Type B pancreatic cell (in vitro differentiated cells): ENCODE measurements at regions not wholly inside any gene's neighbourhood (a gene's known extent, or its start where the extent isn't known, plus 50 kb on each side); places are given as distances from the start of the nearest gene placed in this dataset.

Experiments
- DNase-seq: peaks from one replicate; pipeline ENCODE4 v3.0.0; 2021; ENCODE audit warnings: mixed read lengths; ENCODE audit not compliant: unreplicated experiment; ENCODE audit errors: extremely low spot score
- H3K27ac Mint-ChIP-seq: 2 replicates; pipeline ENCODE4 v1.8.0; 2021; ENCODE audit warnings: mild to moderate bottlenecking, mixed read lengths
- H3K27me3 Mint-ChIP-seq: 2 replicates; pipeline ENCODE4 v1.8.0; 2021; ENCODE audit warnings: mixed read lengths
- H3K36me3 Mint-ChIP-seq: 2 replicates; pipeline ENCODE4 v1.8.0; 2021; ENCODE audit warnings: mixed read lengths
- H3K4me1 Mint-ChIP-seq: one replicate; pipeline ENCODE4 v1.8.0; 2021; ENCODE audit warnings: mixed read lengths; ENCODE audit not compliant: unreplicated experiment
- H3K4me3 Mint-ChIP-seq: 2 replicates; pipeline ENCODE4 v1.8.0; 2021; ENCODE audit warnings: mild to moderate bottlenecking, mixed read lengths
- H3K9me3 Mint-ChIP-seq: 2 replicates; pipeline ENCODE4 v1.8.0; 2021; ENCODE audit warnings: mixed read lengths
- CTCF ChIP-seq: fragments of 200-600 bp; sonication (generic); conservative IDR thresholded peaks from 2 replicates; pipeline ENCODE4 v1.5.0; 2021; ENCODE audit warnings: antibody characterized with exemption, mild to moderate bottlenecking

GRCh38 chr10:131815266-131816156 is 85.3 kb upstream of the PPP2R2D start:
- H3K36me3 Mint-ChIP-seq = no peaks in the 10 kb centered on the region
- H3K9me3 Mint-ChIP-seq = no peaks in the 10 kb centered on the region
- TF ChIP-seq CTCF = no peak
- H3K27me3 Mint-ChIP-seq = peaks cover 31% of the 10 kb centered on the region
- no peak overlapping the region for H3K4me3 Mint-ChIP-seq
- H3K4me1 Mint-ChIP-seq = peaks cover 13% of the 10 kb centered on the region
- no peak overlapping the region for H3K27ac Mint-ChIP-seq
- peak; percentile 58 for DNase-seq

GRCh38 chr10:131816157-131816775 is 84.5 kb upstream of the PPP2R2D start:
- H3K4me3 Mint-ChIP-seq = no peak overlapping the region
- TF ChIP-seq CTCF = no peak
- H3K4me1 Mint-ChIP-seq = peaks cover 13% of the 10 kb centered on the region
- H3K27me3 Mint-ChIP-seq = peaks cover 31% of the 10 kb centered on the region
- H3K27ac Mint-ChIP-seq = no peak overlapping the region
- DNase-seq = peak; percentile 54
- H3K36me3 Mint-ChIP-seq = no peaks in the 10 kb centered on the region
- H3K9me3 Mint-ChIP-seq = no peaks in the 10 kb centered on the region

GRCh38 chr10:131816941-131817700 is 83.7 kb upstream of the PPP2R2D start:
- no peak for DNase-seq
- H3K9me3 Mint-ChIP-seq = no peaks in the 10 kb centered on the region
- TF ChIP-seq CTCF = no peak

GRCh38 chr10:131817866-131818509 is 82.8 kb upstream of the PPP2R2D start:
- Mint-ChIP-seq H3K4me1 (peaks cover 13% of the 10 kb centered on the region), H3K36me3 (no peaks in the 10 kb centered on the region), H3K9me3 (no peaks in the 10 kb centered on the region), H3K4me3 (no peak overlapping the region), H3K27ac (no peak overlapping the region), H3K27me3 (peaks cover 31% of the 10 kb centered on the region)
- DNase-seq = peak; percentile 58
- TF ChIP-seq CTCF = no peak

More at GRCh38 chr10:131816941-131817700, 83.7 kb upstream of the PPP2R2D start:
- peaks cover 31% of the 10 kb centered on the region for H3K27me3 Mint-ChIP-seq
- H3K27ac Mint-ChIP-seq = no peak overlapping the region
- H3K4me1 Mint-ChIP-seq = peaks cover 13% of the 10 kb centered on the region
- no peaks in the 10 kb centered on the region for H3K36me3 Mint-ChIP-seq
- H3K4me3 Mint-ChIP-seq = no peak overlapping the region

- H3K36me3 Mint-ChIP-seq = no peaks in the 10 kb centered on the region
- DNase-seq = peak; percentile 61
- peaks cover 8% of the 10 kb centered on the region for H3K4me1 Mint-ChIP-seq
- H3K9me3 Mint-ChIP-seq = no peaks in the 10 kb centered on the region
- TF ChIP-seq CTCF = no peak
- peaks cover 26% of the 10 kb centered on the region for H3K27me3 Mint-ChIP-seq
- H3K27ac Mint-ChIP-seq = no peak overlapping the region
- H3K4me3 Mint-ChIP-seq = no peak overlapping the region
Observed at GRCh38 chr10:131818510-131819234, 82.1 kb upstream of the PPP2R2D start.
